GM10248 (cell line): ENCODE measurements at regions not wholly inside any gene's neighbourhood (a gene's known extent, or its start where the extent isn't known, plus 50 kb on each side); places are given as distances from the start of the nearest gene placed in this dataset.

Source experiments
- CTCF ChIA-PET: fragments of 300-600 bp; sonication (Branson Sonifier 250); formaldehyde crosslinking; extraction: SDS; loops from one replicate; lab custom pipeline; 2021; ENCODE audit warnings: antibody characterized with exemption; lab: Yijun Ruan, JAX
- POLR2A ChIA-PET: fragments of 350-650 bp; sonication (Branson Sonifier 250); formaldehyde crosslinking; extraction: SDS; loops from one replicate; lab custom pipeline; 2020; ENCODE audit warnings: antibody characterized with exemption; lab: Yijun Ruan, JAX
- DNase-seq: peaks from one replicate; pipeline ENCODE4 v3.0.0; 2012; ENCODE audit errors: extremely low spot score
- CTCF ChIP-seq: IDR thresholded peaks from 2 replicates; pipeline ENCODE4 v1.5.1; 2012; ENCODE audit warnings: mild to moderate bottlenecking, low read depth; ENCODE audit errors: extremely low read depth, missing control alignments, control extremely low read depth

GRCh38 chr18:66168685-66169235 is 417.9 kb downstream of the CDH7 start:
- TF ChIP-seq CTCF, result no peak
- ChIA-PET CTCF (no interaction called here), POLR2A (no interaction called here)
- no peak for DNase-seq

- no peak for DNase-seq
- ChIA-PET CTCF (no interaction called here), POLR2A (no interaction called here)
- no peak for TF ChIP-seq CTCF
These were observed 417.2 kb downstream of the CDH7 start for GRCh38 chr18:66167829-66168684.

GRCh38 chr18:66160007-66160406 is 409.2 kb downstream of the CDH7 start:
- ChIA-PET POLR2A (no interaction called here), CTCF (interaction anchor here (0.9 kb wide), 1 partner anchor 14 kb away, joined by 3 read pairs; no protein-coding TSS in a partner anchor)
- no peak for TF ChIP-seq CTCF
- no peak for DNase-seq

GRCh38 chr18:66159451-66159850 is 408.6 kb downstream of the CDH7 start:
- DNase-seq, result no peak
- ChIA-PET POLR2A (no interaction called here), CTCF (interaction anchor here (0.9 kb wide), 1 partner anchor 14 kb away, joined by 3 read pairs; no protein-coding TSS in a partner anchor)
- no peak for TF ChIP-seq CTCF

- no peak for TF ChIP-seq CTCF
- ChIA-PET CTCF (no interaction called here), POLR2A (no interaction called here)
- DNase-seq, result no peak
These were observed 406.3 kb downstream of the CDH7 start for GRCh38 chr18:66156946-66157687.

- POLR2A ChIA-PET, result no interaction called here
These were observed 399.8 kb downstream of the CDH7 start for GRCh38 chr18:66150650-66151049.

More at GRCh38 chr18:66150650-66151049, 399.8 kb downstream of the CDH7 start:
- DNase-seq, result no peak
- CTCF ChIA-PET, result no interaction called here
- no peak for TF ChIP-seq CTCF
